Mucosa of gallbladder (tissue), 1 donor: ENCODE measurements at regions not wholly inside any gene's neighbourhood (a gene's known extent, or its start where the extent isn't known, plus 50 kb on each side); places are given as distances from the start of the nearest gene placed in this dataset.

Experiments
- DNase-seq: peaks from one replicate; pipeline ENCODE4 v3.0.0-alpha.2; 2020; ENCODE audit warnings: low spot score
- donor health status: DM: no; HTN: no; CAD: no.

DNA sequence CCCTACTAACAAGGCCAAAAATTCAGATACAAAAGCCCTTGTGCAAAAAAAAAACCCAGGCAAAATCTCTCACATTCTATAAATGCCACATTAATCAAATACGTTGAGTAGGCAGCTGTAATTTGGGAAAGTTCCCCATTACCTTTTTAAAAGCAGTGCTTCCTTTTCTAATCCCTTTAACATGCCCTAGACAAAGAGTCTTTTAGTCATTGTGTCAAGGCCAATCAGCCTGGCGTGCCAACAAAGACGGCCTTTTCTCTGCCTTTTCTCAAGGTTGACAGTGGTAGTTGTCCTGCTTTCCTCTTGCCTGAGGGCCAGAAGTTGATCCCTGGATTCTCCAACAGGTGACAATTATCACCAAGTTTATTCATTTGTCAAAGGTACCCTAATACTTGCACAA, 62.5 kb upstream of the METAP2 start:
- no peak for DNase-seq

DNA sequence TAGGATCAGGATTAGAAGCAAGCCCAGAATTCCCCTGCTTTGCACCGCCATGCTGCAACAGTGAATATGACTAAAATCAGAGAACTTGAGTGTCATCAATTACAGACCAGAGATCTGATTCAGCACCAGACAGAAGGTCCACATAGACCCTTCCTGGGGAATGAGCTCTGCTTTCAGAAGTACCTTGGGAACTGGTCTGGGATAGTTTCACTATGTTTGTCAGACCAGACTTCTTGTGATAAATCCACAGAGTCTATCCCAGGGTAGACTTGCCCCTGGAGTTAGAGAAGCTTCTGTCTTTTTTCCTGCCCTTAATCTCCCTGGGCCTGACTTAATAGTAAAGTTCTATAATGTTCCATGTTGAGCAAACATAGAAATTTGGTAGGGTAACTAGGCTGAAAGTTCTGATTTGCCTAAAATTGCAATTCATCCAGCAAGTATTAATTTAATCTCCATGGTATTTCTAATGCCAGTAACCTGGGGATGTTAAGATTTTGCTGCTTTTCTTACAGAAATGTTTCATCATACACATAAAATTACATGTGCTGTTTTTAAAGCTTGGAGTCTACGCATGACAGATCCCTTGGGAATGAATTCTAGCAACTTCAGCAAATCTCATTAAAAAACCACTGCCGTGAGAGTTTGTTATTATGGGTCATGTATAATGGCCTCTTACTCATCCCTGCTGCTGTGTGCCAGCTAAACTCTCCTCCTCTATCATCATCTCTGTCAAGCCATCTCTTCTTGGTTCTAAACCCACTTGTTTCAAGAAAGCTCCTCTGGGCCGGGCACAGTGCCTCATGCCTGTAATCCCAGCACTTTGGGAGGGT, 61.3 kb upstream of the METAP2 start:
- DNase-seq = no peak

DNA sequence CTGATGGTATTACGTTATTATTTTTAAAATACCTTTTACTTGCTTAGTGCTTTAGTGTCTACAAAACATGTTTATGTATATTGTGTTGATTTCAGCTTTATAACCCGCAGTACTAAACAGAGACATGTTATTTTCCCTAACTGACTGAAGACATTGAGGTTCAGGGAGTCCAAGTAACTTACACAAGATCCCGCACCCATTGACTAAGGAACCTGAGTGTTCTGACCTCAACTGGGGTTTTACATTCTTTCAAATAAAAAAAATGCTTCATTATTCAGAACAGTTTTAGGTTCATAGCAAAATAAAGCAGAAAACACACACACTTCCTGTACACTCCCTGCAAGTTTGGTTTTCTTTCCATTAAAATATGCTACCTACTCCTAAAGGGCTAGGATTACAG, 60.4 kb upstream of the METAP2 start:
- no peak for DNase-seq

DNA sequence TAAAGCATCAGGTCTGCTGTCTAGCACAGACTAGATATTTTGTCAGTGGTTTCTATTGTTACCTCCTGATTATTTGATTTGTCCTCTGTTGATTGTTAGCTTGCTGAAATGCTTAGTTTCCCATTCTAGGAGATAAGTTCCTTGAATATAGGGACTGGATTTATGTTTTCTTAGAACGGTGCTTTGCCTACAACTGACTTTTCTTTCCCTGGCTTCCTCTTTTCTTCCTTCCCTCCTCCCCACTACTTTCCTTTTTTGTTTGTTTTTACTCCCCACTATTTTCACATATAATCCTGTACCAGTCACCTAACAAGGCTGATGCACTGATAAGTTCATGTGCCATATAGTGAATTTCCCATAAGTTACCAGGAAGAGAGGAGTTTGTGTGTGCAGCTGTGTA, 58.5 kb upstream of the METAP2 start:
- no peak for DNase-seq

DNA sequence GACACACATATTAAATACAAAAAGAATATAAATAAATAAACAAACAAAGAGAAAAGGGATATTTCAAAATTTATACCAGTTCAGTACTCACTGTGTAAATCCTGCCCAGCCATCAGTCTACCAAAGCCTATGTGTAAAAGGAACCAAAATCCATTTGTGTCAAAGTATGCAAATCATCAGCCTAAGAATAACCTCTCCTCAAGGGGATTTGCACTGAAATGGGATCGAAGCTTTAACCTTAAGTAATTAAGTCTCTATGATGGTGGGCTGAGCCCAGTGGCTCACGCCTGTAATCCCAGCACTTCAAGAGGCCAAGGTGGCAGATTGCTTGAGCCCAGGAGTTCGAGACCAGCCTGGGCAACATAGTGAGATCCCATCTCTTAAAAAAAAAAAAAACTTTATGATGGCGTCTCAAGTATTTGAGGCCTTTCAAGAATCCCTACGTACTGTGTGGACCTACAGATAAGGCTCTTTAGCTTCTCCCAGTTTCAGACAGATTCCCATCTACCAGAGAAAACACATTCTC, 57.8 kb upstream of the METAP2 start:
- no peak for DNase-seq

DNA sequence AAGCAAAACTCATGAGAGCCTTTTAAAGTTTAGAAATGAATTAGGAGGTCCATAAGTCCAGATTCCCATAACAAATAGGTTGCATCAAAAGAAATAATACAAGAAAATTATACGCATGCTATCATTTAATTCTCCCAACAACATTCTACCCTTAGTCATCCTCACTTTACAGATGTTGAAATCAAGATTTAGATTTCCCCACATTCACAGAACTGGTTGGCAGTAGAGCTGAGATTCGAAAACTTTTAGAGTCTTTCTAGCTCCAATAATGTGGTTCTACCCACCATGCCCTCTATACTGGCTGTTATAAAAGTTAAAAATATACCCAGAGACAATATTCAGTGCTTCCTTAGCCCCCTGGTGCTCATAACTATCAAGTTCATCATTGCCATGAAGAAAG, 56.6 kb upstream of the METAP2 start:
- DNase-seq = no peak

DNA sequence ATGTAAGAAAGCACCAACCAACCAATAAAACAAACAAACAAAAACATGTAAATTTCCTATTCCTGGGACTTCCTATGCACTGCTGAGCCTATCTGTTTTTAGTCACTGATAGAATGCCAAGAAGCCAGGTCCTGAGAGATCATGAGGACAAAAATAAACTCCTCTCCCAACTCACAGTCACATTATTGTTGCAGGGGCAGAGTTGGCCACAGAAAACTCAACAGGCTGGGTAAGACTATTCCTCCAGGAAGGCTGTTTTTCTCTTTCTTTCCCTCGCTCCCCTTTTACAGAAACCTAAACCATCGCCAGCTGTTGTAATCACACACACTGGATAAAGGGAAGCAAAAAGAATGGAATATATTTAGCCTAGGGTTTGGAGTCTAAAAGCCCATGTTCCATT, 55.8 kb upstream of the METAP2 start:
- DNase-seq = no peak
